Keratinocyte (primary cell): ENCODE measurements at regions not wholly inside any gene's neighbourhood (a gene's known extent, or its start where the extent isn't known, plus 50 kb on each side); places are given as distances from the start of the nearest gene placed in this dataset.

Experiments used
- DNase-seq: peaks from one replicate; pipeline ENCODE4 v3.0.0-alpha.2; 2011; ENCODE audit warnings: low read depth, missing footprints, low spot score
- FAIRE-seq: peaks from 2 replicates; lab custom pipeline; 2011; peaks lifted over from hg19 to GRCh38; lab: Jason Lieb, UNC
- H2AFZ ChIP-seq: 2 replicates; pipeline ENCODE4 v1.6.0; 2012; ENCODE audit warnings: low read length, control low read depth, inconsistent platforms; ENCODE audit not compliant: control insufficient read depth
- H3K27ac ChIP-seq: 2 replicates; pipeline ENCODE4 v1.5.1; 2011; ENCODE audit warnings: low read length; ENCODE audit not compliant: control insufficient read depth, insufficient read depth
- H3K27me3 ChIP-seq: 3 replicates; pipeline ENCODE4 v1.6.0; 2011; ENCODE audit warnings: low read length; ENCODE audit not compliant: control insufficient read depth, insufficient read depth; ENCODE audit errors: extremely low read depth
- H3K36me3 ChIP-seq, 2 experiments: 2 replicates in 1 of 2; 3 replicates in 1 of 2; pipeline ENCODE4 v1.5.1; 2011; ENCODE audit warnings: low read length in 2 of 2, mild to moderate bottlenecking in 1 of 2; ENCODE audit not compliant: control insufficient read depth in 2 of 2, insufficient read depth in 2 of 2; ENCODE audit errors: extremely low read depth in 1 of 2
- H3K4me1 ChIP-seq: 3 replicates; pipeline ENCODE4 v1.5.1; 2011; ENCODE audit warnings: low read length; ENCODE audit not compliant: control insufficient read depth, insufficient read depth; ENCODE audit errors: extremely low read depth
- H3K4me2 ChIP-seq: 3 replicates; pipeline ENCODE4 v1.6.0; 2011; ENCODE audit warnings: low read depth, low read length; ENCODE audit not compliant: control insufficient read depth, insufficient read depth; ENCODE audit errors: extremely low read depth
- H3K4me3 ChIP-seq, 3 experiments: fragments of 200-600 bp in 1 of 3; sonication (generic) in 1 of 3; 2 replicates in 2 of 3; 3 replicates in 1 of 3; pipeline ENCODE4 v1.5.1; 2011 to 2016; ENCODE audit warnings: low read length in 3 of 3, mild to moderate bottlenecking in 3 of 3, control low read depth in 2 of 3, inconsistent platforms in 1 of 3, low read depth in 1 of 3, mixed read lengths in 1 of 3, mixed run types in 1 of 3, moderate library complexity in 1 of 3; ENCODE audit not compliant: control insufficient read depth in 2 of 3, insufficient read depth in 2 of 3; ENCODE audit errors: extremely low read depth in 1 of 3
- H3K79me2 ChIP-seq: 2 replicates; pipeline ENCODE4 v1.6.0; 2012; ENCODE audit warnings: low read length; ENCODE audit not compliant: control insufficient read depth, insufficient read depth
- H3K9ac ChIP-seq: 3 replicates; pipeline ENCODE4 v1.6.0; 2011; ENCODE audit warnings: low read length; ENCODE audit not compliant: control insufficient read depth, insufficient read depth; ENCODE audit errors: extremely low read depth
- H3K9me1 ChIP-seq: 3 replicates; pipeline ENCODE4 v1.6.0; 2011; ENCODE audit warnings: low read length; ENCODE audit not compliant: control insufficient read depth, insufficient read depth; ENCODE audit errors: extremely low read depth
- H3K9me3 ChIP-seq: 2 replicates; pipeline ENCODE4 v1.5.1; 2012; ENCODE audit warnings: low read depth, low read length; ENCODE audit not compliant: control insufficient read depth
- H4K20me1 ChIP-seq: 3 replicates; pipeline ENCODE4 v1.6.0; 2011; ENCODE audit warnings: low read length; ENCODE audit not compliant: control insufficient read depth, insufficient read depth; ENCODE audit errors: extremely low read depth
- CTCF ChIP-seq, 3 experiments: IDR thresholded peaks in 1 of 3; conservative IDR thresholded peaks in 1 of 3; optimal IDR thresholded peaks in 1 of 3; 2 replicates in 2 of 3; 3 replicates in 1 of 3; pipeline versions ENCODE3 to v1.5.1; 2011; ENCODE audit warnings: low read length in 3 of 3, mild to moderate bottlenecking in 3 of 3, moderate library complexity in 2 of 3, control low read depth in 1 of 3, inconsistent platforms in 1 of 3; ENCODE audit not compliant: insufficient read depth in 2 of 3; ENCODE audit errors: extremely low read depth in 1 of 3
- EZH2 ChIP-seq: IDR thresholded peaks from one replicate; pipeline ENCODE4 v1.6.1; 2012; ENCODE audit warnings: inconsistent platforms, mild to moderate bottlenecking, low read length, moderate library complexity
- dilution Hi-C: fragments of 300-500 bp; cut with MboI; formaldehyde crosslinking; loops from one replicate; pipeline ENCODE4 v1.7.0; 2020; ENCODE audit warnings: low sequenced_read_pairs; ENCODE audit not compliant: extremely low pct_ligation_motif_present

GRCh38 chr19:28445826-28446225, 767.1 kb downstream of the UQCRFS1 start:
- no peak for FAIRE-seq

GRCh38 chr19:28444362-28444761, 768.6 kb downstream of the UQCRFS1 start:
- H3K9me1 ChIP-seq: no peaks in the 10 kb centered on the region
- no peaks in the 10 kb centered on the region for H3K27me3 ChIP-seq
- H4K20me1 ChIP-seq: no peaks in the 10 kb centered on the region
- no peaks in the 10 kb centered on the region for H3K36me3 ChIP-seq
- H3K27ac ChIP-seq: no peak overlapping the region
- H3K4me2 ChIP-seq: no peak overlapping the region
- no peaks in the 10 kb centered on the region for H3K79me2 ChIP-seq
- dilution Hi-C loops: no loop called here
- no peak overlapping the region for H3K4me3 ChIP-seq
- H2AFZ ChIP-seq: no peak overlapping the region
- H3K9me3 ChIP-seq: peaks cover 3% of the 10 kb centered on the region
- no peak for TF ChIP-seq EZH2
- TF ChIP-seq CTCF (optimal IDR thresholded peaks at IDR 0.05 in 1 of 3, IDR thresholded peaks at IDR 0.05 in 1 of 3, conservative IDR thresholded peaks at IDR 0.05 in 1 of 3; ENCODE audit: extremely low read depth in 1 of 3, insufficient read depth in 2 of 3, low read length in 3 of 3): no peak
- no peak for FAIRE-seq
- no peak for DNase-seq
- H3K4me1 ChIP-seq: no peaks in the 10 kb centered on the region
- H3K9ac ChIP-seq: no peak overlapping the region

More at GRCh38 chr19:28445826-28446225, 767.1 kb downstream of the UQCRFS1 start:
- Histone ChIP-seq H4K20me1 (no peaks in the 10 kb centered on the region), H3K4me3 (no peak overlapping the region), H3K9me3 (peaks cover 3% of the 10 kb centered on the region), H3K9me1 (no peaks in the 10 kb centered on the region), H3K79me2 (no peaks in the 10 kb centered on the region), H3K4me2 (no peak overlapping the region), H2AFZ (no peak overlapping the region), H3K27ac (no peak overlapping the region), H3K4me1 (no peaks in the 10 kb centered on the region), H3K9ac (no peak overlapping the region), H3K27me3 (no peaks in the 10 kb centered on the region), H3K36me3 (no peaks in the 10 kb centered on the region)
- TF ChIP-seq CTCF (optimal IDR thresholded peaks at IDR 0.05 in 1 of 3, IDR thresholded peaks at IDR 0.05 in 1 of 3, conservative IDR thresholded peaks at IDR 0.05 in 1 of 3; ENCODE audit: extremely low read depth in 1 of 3, insufficient read depth in 2 of 3, low read length in 3 of 3): no peak
- no peak for TF ChIP-seq EZH2
- no peak for DNase-seq
- dilution Hi-C loops: no loop called here
